NB4 (cell line): ENCODE measurements at regions not wholly inside any gene's neighbourhood (a gene's known extent, or its start where the extent isn't known, plus 50 kb on each side); places are given as distances from the start of the nearest gene placed in this dataset.

Experiments used
- DNase-seq: peaks from one replicate; pipeline ENCODE4 v3.0.0; 2010; ENCODE audit warnings: low read depth
- H3K4me3 ChIP-seq: one replicate; pipeline ENCODE4 v1.5.1; 2011; ENCODE audit warnings: mild to moderate bottlenecking, low read depth, low read length, moderate library complexity
- MYC ChIP-seq: IDR thresholded peaks from 2 replicates; pipeline ENCODE4 v1.6.1; 2011; ENCODE audit warnings: low read depth, low read length
- POLR2A ChIP-seq: IDR thresholded peaks from 2 replicates; pipeline ENCODE4 v1.6.1; 2011; ENCODE audit warnings: mild to moderate bottlenecking; ENCODE audit not compliant: insufficient read length; ENCODE audit errors: extremely low read depth
- TF ChIP-seq, protein P1 (sequence below): IDR thresholded peaks from 2 replicates; pipeline ENCODE4 v1.6.1; 2011; ENCODE audit warnings: low read depth, low read length
- TF ChIP-seq, protein P2 (sequence below): IDR thresholded peaks from one replicate; pipeline ENCODE4 v1.5.1; 2012; ENCODE audit warnings: low read depth, low read length

DNA sequence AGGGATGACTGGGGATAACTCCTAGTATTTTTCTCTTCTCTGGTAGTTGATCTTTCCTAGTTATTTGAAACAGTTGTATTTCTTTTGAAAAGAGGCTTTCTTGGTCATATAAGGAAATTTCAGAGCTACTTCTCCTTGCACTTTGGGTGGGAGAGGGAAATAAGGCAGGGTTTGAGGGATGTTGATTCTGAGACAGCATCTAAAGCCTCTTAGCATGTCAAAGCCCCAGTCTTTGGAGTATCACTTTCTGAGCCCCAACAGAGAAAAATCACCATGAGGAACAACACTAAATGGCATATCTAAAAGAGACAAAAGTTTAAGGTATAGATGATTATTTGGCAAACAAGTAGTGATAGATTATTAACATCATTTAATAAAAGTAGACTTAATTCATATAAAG lies 688.1 kb downstream of the TRAM1L1 start:
- no peak overlapping the region for H3K4me3 ChIP-seq
- DNase-seq: no peak
- TF ChIP-seq, protein P1, sequence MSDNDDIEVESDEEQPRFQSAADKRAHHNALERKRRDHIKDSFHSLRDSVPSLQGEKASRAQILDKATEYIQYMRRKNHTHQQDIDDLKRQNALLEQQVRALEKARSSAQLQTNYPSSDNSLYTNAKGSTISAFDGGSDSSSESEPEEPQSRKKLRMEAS: no peak
- TF ChIP-seq MYC (no peak), POLR2A (no peak)
- TF ChIP-seq, protein P2, sequence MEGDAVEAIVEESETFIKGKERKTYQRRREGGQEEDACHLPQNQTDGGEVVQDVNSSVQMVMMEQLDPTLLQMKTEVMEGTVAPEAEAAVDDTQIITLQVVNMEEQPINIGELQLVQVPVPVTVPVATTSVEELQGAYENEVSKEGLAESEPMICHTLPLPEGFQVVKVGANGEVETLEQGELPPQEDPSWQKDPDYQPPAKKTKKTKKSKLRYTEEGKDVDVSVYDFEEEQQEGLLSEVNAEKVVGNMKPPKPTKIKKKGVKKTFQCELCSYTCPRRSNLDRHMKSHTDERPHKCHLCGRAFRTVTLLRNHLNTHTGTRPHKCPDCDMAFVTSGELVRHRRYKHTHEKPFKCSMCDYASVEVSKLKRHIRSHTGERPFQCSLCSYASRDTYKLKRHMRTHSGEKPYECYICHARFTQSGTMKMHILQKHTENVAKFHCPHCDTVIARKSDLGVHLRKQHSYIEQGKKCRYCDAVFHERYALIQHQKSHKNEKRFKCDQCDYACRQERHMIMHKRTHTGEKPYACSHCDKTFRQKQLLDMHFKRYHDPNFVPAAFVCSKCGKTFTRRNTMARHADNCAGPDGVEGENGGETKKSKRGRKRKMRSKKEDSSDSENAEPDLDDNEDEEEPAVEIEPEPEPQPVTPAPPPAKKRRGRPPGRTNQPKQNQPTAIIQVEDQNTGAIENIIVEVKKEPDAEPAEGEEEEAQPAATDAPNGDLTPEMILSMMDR: no peak

DNA sequence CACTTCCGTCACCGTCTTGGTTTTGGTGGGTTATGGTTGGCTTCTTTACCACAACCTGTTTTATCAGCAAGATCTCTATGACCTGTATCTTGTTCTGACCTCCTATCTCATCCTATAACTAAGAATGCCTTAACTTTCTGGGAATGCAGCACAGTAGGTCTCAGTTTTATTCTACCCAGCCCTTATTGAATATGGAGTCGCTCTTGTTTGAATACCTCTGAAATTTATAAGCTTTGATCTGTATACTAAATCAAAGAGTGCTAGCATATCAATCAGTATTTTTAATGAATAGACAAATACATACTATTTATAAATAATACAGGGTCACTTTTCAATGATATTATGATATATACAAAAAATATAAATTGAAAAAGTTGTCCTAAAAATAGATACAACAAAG lies 690.0 kb downstream of the TRAM1L1 start:
- no peak for DNase-seq
- TF ChIP-seq, protein P2: no peak
- TF ChIP-seq, protein P1: no peak
- no peak for TF ChIP-seq MYC
- no peak for TF ChIP-seq POLR2A
- H3K4me3 ChIP-seq: no peak overlapping the region

DNA sequence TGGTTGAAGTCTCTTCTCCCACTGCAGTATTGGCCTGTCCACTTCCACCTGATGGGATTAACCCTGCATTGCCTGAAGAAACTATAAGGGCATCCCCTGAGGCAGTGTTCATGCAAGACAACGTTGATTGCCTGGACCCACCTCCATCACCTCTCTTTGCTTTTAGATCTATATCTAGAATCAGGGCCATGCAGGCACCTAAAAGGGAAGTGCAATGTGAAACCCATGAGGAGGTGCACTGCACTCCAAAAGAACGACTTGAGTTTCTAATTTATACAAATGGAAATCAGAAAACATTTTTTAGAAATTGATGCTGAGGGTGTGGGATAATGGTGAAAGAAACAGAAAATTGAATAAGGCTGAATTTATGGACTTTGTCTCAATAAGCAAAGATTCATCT lies 694.4 kb downstream of the TRAM1L1 start:
- DNase-seq: no peak
- no peak for TF ChIP-seq POLR2A
- TF ChIP-seq MYC: no peak
- TF ChIP-seq, protein P2: no peak
- TF ChIP-seq, protein P1: no peak
- H3K4me3 ChIP-seq: no peak overlapping the region

DNA sequence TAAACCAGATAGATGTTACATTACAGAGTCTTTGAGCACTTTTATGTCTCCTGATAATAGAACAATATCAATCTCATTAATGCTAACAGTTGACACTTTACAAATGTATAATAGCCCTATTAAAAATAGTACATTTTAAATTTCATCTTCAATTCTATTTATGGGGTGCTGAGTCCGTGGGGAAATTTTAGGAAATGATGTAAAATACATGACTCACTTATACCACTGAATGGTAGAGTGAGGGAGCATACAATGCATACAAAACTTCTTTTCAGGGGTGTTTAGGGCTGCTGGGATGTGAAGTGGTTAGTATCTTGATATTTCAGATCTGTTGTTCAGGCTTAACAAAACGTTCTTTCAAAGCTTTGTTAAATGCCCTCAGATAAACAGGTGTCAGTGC lies 696.2 kb downstream of the TRAM1L1 start:
- no peak for TF ChIP-seq MYC
- TF ChIP-seq, protein P2: no peak
- TF ChIP-seq, protein P1: no peak
- TF ChIP-seq POLR2A: no peak
- DNase-seq: no peak

DNA sequence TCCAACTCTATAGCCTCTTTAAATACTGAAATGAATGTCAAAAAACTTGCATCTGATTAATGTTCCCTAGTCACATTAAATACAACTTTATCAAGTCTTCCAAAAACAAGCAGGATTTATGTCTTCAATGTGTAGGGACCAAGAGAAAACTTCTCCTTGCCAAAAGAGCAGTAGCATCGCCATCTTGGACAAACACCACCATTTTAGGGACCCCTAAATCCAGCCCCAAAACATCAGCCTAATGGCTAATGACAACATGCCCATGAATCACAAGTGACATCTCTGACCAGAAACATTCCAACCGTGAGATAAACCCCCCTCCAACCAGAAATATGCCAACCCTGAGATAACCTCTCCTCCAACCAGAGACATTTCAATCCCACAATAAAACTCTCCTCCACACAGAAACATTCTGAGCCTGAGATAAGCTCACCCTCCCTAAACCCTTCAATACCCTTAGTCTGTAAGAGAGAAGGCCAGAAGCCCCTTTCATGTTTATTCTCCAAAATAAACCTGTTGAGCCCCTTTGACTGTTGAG lies 697.4 kb downstream of the TRAM1L1 start:
- no peak for DNase-seq

More for the DNA sequence above, 696.2 kb downstream of the TRAM1L1 start:
- no peak overlapping the region for H3K4me3 ChIP-seq

More for the DNA sequence above, 697.4 kb downstream of the TRAM1L1 start:
- TF ChIP-seq POLR2A: no peak
- TF ChIP-seq, protein P2: no peak
- TF ChIP-seq, protein P1: no peak
- TF ChIP-seq MYC: no peak
- H3K4me3 ChIP-seq: no peak overlapping the region
